GM23338 (cell line): ENCODE measurements at regions not wholly inside any gene's neighbourhood (a gene's known extent, or its start where the extent isn't known, plus 50 kb on each side); places are given as distances from the start of the nearest gene placed in this dataset.

Experiments used
- ATAC-seq: fragments of 200-7000 bp; cut with Tn5 transposase; 3 replicates; pipeline ENCODE4 v1.9.1; 2020
- DNase-seq: peaks from one replicate; pipeline ENCODE4 v3.0.0-alpha.2; 2015; ENCODE audit warnings: low spot score
- H2AFZ ChIP-seq: fragments of 200-600 bp; sonication (generic); 2 replicates; pipeline ENCODE4 v1.8.0; 2016; ENCODE audit warnings: antibody characterized with exemption, mild to moderate bottlenecking, moderate library complexity
- H3F3A ChIP-seq: fragments of 200-600 bp; sonication (generic); replicated peaks from 2 replicates; pipeline ENCODE4 v1.8.0; 2017; ENCODE audit warnings: antibody characterized with exemption, mixed run types, low read depth
- H3K27ac ChIP-seq: fragments of 200-600 bp; sonication (generic); 2 replicates; pipeline ENCODE4 v1.6.1; 2016; ENCODE audit warnings: low read depth
- H3K27me3 ChIP-seq: fragments of 200-600 bp; sonication (generic); 2 replicates; pipeline ENCODE4 v1.8.0; 2016; ENCODE audit warnings: mild to moderate bottlenecking, mixed run types, moderate library complexity; ENCODE audit not compliant: insufficient read depth
- H3K36me3 ChIP-seq: fragments of 200-600 bp; sonication (generic); 2 replicates; pipeline ENCODE4 v1.8.0; 2016; ENCODE audit warnings: mild to moderate bottlenecking; ENCODE audit not compliant: insufficient read depth
- H3K4me1 ChIP-seq: fragments of 200-600 bp; sonication (generic); 2 replicates; pipeline ENCODE4 v1.8.0; 2016; ENCODE audit warnings: mild to moderate bottlenecking, moderate library complexity; ENCODE audit not compliant: insufficient read depth
- H3K4me2 ChIP-seq: fragments of 200-600 bp; sonication (generic); 2 replicates; pipeline ENCODE4 v1.7.1; 2017; ENCODE audit warnings: mixed run types
- H3K4me3 ChIP-seq: fragments of 200-600 bp; sonication (generic); 2 replicates; pipeline ENCODE4 v1.6.1; 2016; ENCODE audit warnings: mixed run types
- H3K79me2 ChIP-seq: fragments of 200-600 bp; sonication (generic); replicated peaks from 2 replicates; pipeline ENCODE4 v1.8.0; 2017; ENCODE audit warnings: mild to moderate bottlenecking; ENCODE audit not compliant: insufficient read depth
- H3K9me2 ChIP-seq: fragments of 200-600 bp; sonication (generic); 2 replicates; pipeline ENCODE4 v1.8.0; 2017; ENCODE audit not compliant: insufficient read depth
- H4K20me1 ChIP-seq: fragments of 200-600 bp; sonication (generic); replicated peaks from 2 replicates; pipeline ENCODE4 v1.8.0; 2017; ENCODE audit warnings: mild to moderate bottlenecking; ENCODE audit not compliant: insufficient read depth
- H3K27ac Mint-ChIP-seq: 2 replicates; pipeline ENCODE4 v1.8.0; 2020; ENCODE audit warnings: inconsistent platforms, mild to moderate bottlenecking, moderate library complexity, mixed read lengths
- H3K27me3 Mint-ChIP-seq: 3 replicates; pipeline ENCODE4 v1.8.0; 2022; ENCODE audit warnings: low read depth, mild to moderate bottlenecking, moderate library complexity, mixed read lengths, inconsistent platforms; ENCODE audit not compliant: insufficient read depth, poor library complexity
- H3K36me3 Mint-ChIP-seq: 3 replicates; pipeline ENCODE4 v1.8.0; 2021; ENCODE audit warnings: low read depth, mild to moderate bottlenecking, inconsistent platforms, moderate library complexity, mixed read lengths
- H3K4me1 Mint-ChIP-seq: 3 replicates; pipeline ENCODE4 v1.8.0; 2020; ENCODE audit warnings: mild to moderate bottlenecking, inconsistent platforms, mixed read lengths
- H3K4me3 Mint-ChIP-seq: 3 replicates; pipeline ENCODE4 v1.8.0; 2021; ENCODE audit warnings: moderate library complexity, mild to moderate bottlenecking, inconsistent platforms, mixed read lengths
- H3K9me3 Mint-ChIP-seq: 3 replicates; pipeline ENCODE4 v1.8.0; 2020; ENCODE audit warnings: moderate library complexity, mild to moderate bottlenecking, inconsistent platforms, mixed read lengths
- CREB1 ChIP-seq: fragments of 250-450 bp; sonication (Bioruptor Pico); IDR thresholded peaks from 2 replicates; pipeline ENCODE4 v1.5.0; 2020; ENCODE audit warnings: low read depth, mild to moderate bottlenecking, moderate library complexity
- CTCF ChIP-seq, 2 experiments: fragments of 200-600 bp in 1 of 2; sonication (generic) in 1 of 2; conservative IDR thresholded peaks; 2 replicates each; pipeline versions ENCODE4 v1.5.1 to v1.6.1; 2016 to 2017; ENCODE audit warnings: antibody characterized with exemption in 2 of 2, low read depth in 2 of 2, mild to moderate bottlenecking in 2 of 2, moderate library complexity in 1 of 2
- EZH2 ChIP-seq: fragments of 200-600 bp; sonication (generic); IDR thresholded peaks from one replicate; pipeline ENCODE4 v1.8.0; 2017; ENCODE audit warnings: antibody characterized with exemption, mild to moderate bottlenecking, low read depth; ENCODE audit not compliant: unreplicated experiment
- EZH2phosphoT487 ChIP-seq: fragments of 200-600 bp; sonication (generic); IDR thresholded peaks from one replicate; pipeline ENCODE4 v1.8.1; 2018; ENCODE audit warnings: antibody characterized with exemption; ENCODE audit not compliant: unreplicated experiment
- JUNB ChIP-seq: IDR thresholded peaks from one replicate; pipeline ENCODE4 v1.6.1; 2016; ENCODE audit warnings: antibody characterized with exemption; ENCODE audit not compliant: unreplicated experiment
- NANOG ChIP-seq: IDR thresholded peaks from 2 replicates; pipeline ENCODE4 v1.6.1; 2016; ENCODE audit warnings: antibody characterized with exemption, borderline replicate concordance
- POLR2AphosphoS5 ChIP-seq: IDR thresholded peaks from 2 replicates; pipeline ENCODE4 v1.6.1; 2016; ENCODE audit warnings: antibody characterized with exemption, low read depth
- STAT1 ChIP-seq: IDR thresholded peaks from one replicate; pipeline ENCODE4 v1.6.1; 2016; ENCODE audit warnings: antibody characterized with exemption; ENCODE audit not compliant: unreplicated experiment
- ZNF114 ChIP-seq: fragments of 250-450 bp; sonication (Bioruptor Pico); IDR thresholded peaks from 2 replicates; pipeline ENCODE4 v1.5.0; 2020; ENCODE audit warnings: mild to moderate bottlenecking, moderate library complexity
- ZNF331 ChIP-seq: fragments of 250-450 bp; sonication (Bioruptor Pico); IDR thresholded peaks from 2 replicates; pipeline ENCODE4 v1.5.0; 2020; ENCODE audit warnings: low read depth, mild to moderate bottlenecking, moderate library complexity
- TF ChIP-seq, protein P1 (sequence below): IDR thresholded peaks from one replicate; pipeline ENCODE4 v1.6.1; 2018; ENCODE audit warnings: antibody characterized with exemption; ENCODE audit not compliant: unreplicated experiment
- TF ChIP-seq, protein P2 (sequence below): fragments of 250-450 bp; sonication (Bioruptor Pico); IDR thresholded peaks from 2 replicates; pipeline ENCODE4 v1.5.0; 2020; ENCODE audit warnings: mild to moderate bottlenecking, moderate library complexity
- TF ChIP-seq, protein P3 (sequence below): IDR thresholded peaks from 2 replicates; pipeline ENCODE4 v1.6.1; 2016; ENCODE audit warnings: antibody characterized with exemption

- no peak overlapping the region for H3K27ac ChIP-seq
- no peaks in the 10 kb centered on the region for H3K79me2 ChIP-seq
- Mint-ChIP-seq H3K27ac (no peak overlapping the region), H3K27me3 (peaks cover 5% of the 10 kb centered on the region), H3K36me3 (no peaks in the 10 kb centered on the region), H3K4me1 (peaks cover 20% of the 10 kb centered on the region), H3K9me3 (no peaks in the 10 kb centered on the region), H3K4me3 (no peak overlapping the region)
- H3K27me3 ChIP-seq = no peaks in the 10 kb centered on the region
- no peak overlapping the region for H3K4me2 ChIP-seq
- TF ChIP-seq, protein P1, sequence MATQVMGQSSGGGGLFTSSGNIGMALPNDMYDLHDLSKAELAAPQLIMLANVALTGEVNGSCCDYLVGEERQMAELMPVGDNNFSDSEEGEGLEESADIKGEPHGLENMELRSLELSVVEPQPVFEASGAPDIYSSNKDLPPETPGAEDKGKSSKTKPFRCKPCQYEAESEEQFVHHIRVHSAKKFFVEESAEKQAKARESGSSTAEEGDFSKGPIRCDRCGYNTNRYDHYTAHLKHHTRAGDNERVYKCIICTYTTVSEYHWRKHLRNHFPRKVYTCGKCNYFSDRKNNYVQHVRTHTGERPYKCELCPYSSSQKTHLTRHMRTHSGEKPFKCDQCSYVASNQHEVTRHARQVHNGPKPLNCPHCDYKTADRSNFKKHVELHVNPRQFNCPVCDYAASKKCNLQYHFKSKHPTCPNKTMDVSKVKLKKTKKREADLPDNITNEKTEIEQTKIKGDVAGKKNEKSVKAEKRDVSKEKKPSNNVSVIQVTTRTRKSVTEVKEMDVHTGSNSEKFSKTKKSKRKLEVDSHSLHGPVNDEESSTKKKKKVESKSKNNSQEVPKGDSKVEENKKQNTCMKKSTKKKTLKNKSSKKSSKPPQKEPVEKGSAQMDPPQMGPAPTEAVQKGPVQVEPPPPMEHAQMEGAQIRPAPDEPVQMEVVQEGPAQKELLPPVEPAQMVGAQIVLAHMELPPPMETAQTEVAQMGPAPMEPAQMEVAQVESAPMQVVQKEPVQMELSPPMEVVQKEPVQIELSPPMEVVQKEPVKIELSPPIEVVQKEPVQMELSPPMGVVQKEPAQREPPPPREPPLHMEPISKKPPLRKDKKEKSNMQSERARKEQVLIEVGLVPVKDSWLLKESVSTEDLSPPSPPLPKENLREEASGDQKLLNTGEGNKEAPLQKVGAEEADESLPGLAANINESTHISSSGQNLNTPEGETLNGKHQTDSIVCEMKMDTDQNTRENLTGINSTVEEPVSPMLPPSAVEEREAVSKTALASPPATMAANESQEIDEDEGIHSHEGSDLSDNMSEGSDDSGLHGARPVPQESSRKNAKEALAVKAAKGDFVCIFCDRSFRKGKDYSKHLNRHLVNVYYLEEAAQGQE = no peak
- TF ChIP-seq, protein P2, sequence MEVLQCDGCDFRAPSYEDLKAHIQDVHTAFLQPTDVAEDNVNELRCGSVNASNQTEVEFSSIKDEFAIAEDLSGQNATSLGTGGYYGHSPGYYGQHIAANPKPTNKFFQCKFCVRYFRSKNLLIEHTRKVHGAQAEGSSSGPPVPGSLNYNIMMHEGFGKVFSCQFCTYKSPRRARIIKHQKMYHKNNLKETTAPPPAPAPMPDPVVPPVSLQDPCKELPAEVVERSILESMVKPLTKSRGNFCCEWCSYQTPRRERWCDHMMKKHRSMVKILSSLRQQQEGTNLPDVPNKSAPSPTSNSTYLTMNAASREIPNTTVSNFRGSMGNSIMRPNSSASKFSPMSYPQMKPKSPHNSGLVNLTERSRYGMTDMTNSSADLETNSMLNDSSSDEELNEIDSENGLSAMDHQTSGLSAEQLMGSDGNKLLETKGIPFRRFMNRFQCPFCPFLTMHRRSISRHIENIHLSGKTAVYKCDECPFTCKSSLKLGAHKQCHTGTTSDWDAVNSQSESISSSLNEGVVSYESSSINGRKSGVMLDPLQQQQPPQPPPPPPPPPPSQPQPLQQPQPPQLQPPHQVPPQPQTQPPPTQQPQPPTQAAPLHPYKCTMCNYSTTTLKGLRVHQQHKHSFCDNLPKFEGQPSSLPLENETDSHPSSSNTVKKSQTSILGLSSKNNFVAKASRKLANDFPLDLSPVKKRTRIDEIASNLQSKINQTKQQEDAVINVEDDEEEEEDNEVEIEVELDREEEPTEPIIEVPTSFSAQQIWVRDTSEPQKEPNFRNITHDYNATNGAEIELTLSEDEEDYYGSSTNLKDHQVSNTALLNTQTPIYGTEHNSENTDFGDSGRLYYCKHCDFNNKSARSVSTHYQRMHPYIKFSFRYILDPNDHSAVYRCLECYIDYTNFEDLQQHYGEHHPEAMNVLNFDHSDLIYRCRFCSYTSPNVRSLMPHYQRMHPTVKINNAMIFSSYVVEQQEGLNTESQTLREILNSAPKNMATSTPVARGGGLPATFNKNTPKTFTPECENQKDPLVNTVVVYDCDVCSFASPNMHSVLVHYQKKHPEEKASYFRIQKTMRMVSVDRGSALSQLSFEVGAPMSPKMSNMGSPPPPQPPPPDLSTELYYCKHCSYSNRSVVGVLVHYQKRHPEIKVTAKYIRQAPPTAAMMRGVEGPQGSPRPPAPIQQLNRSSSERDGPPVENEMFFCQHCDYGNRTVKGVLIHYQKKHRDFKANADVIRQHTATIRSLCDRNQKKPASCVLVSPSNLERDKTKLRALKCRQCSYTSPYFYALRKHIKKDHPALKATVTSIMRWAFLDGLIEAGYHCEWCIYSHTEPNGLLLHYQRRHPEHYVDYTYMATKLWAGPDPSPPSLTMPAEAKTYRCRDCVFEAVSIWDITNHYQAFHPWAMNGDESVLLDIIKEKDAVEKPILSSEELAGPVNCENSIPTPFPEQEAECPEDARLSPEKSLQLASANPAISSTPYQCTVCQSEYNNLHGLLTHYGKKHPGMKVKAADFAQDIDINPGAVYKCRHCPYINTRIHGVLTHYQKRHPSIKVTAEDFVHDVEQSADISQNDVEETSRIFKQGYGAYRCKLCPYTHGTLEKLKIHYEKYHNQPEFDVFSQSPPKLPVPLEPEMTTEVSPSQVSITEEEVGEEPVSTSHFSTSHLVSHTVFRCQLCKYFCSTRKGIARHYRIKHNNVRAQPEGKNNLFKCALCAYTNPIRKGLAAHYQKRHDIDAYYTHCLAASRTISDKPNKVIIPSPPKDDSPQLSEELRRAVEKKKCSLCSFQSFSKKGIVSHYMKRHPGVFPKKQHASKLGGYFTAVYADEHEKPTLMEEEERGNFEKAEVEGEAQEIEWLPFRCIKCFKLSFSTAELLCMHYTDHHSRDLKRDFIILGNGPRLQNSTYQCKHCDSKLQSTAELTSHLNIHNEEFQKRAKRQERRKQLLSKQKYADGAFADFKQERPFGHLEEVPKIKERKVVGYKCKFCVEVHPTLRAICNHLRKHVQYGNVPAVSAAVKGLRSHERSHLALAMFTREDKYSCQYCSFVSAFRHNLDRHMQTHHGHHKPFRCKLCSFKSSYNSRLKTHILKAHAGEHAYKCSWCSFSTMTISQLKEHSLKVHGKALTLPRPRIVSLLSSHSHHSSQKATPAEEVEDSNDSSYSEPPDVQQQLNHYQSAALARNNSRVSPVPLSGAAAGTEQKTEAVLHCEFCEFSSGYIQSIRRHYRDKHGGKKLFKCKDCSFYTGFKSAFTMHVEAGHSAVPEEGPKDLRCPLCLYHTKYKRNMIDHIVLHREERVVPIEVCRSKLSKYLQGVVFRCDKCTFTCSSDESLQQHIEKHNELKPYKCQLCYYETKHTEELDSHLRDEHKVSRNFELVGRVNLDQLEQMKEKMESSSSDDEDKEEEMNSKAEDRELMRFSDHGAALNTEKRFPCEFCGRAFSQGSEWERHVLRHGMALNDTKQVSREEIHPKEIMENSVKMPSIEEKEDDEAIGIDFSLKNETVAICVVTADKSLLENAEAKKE (CRISPR knock-in tag) = no peak
- TF ChIP-seq, protein P3, sequence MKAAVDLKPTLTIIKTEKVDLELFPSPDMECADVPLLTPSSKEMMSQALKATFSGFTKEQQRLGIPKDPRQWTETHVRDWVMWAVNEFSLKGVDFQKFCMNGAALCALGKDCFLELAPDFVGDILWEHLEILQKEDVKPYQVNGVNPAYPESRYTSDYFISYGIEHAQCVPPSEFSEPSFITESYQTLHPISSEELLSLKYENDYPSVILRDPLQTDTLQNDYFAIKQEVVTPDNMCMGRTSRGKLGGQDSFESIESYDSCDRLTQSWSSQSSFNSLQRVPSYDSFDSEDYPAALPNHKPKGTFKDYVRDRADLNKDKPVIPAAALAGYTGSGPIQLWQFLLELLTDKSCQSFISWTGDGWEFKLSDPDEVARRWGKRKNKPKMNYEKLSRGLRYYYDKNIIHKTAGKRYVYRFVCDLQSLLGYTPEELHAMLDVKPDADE = no peak
- no peak for TF ChIP-seq ZNF114 (CRISPR knock-in tag)
- no peak for TF ChIP-seq STAT1
- no peak for TF ChIP-seq NANOG
- no peak for TF ChIP-seq CREB1 (CRISPR knock-in tag)
- no peak for TF ChIP-seq ZNF331 (CRISPR knock-in tag)
- no peak for TF ChIP-seq POLR2AphosphoS5
- TF ChIP-seq CTCF (conservative IDR thresholded peaks at IDR 0.05; ENCODE audit: low read depth in 2 of 2) = no peak
- no peak for TF ChIP-seq EZH2phosphoT487
- no peak for TF ChIP-seq JUNB
- no peak for TF ChIP-seq EZH2
- H3F3A ChIP-seq = no peaks in the 10 kb centered on the region
- no peak overlapping the region for H3K4me3 ChIP-seq
- H3K36me3 ChIP-seq = no peaks in the 10 kb centered on the region
- no peak overlapping the region for H2AFZ ChIP-seq
- H4K20me1 ChIP-seq = no peaks in the 10 kb centered on the region
- no peak for ATAC-seq
- peaks cover 20% of the 10 kb centered on the region for H3K9me2 ChIP-seq
- peaks cover 18% of the 10 kb centered on the region for H3K4me1 ChIP-seq
- no peak for DNase-seq
Measured at GRCh38 chr1:55712148-55712547, 497.0 kb upstream of the USP24 start.
